PC-9 (cell line): ENCODE measurements at regions not wholly inside any gene's neighbourhood (a gene's known extent, or its start where the extent isn't known, plus 50 kb on each side); places are given as distances from the start of the nearest gene placed in this dataset.

ENCODE experiments used
- BruUV-seq: library from RNA; stranded (reverse); fragments of 400-500 nt; replicated peaks from 2 replicates; lab custom pipeline; 2021; lab: Mats Ljungman, UMichigan
- CTCF ChIA-PET: fragments of 300-600 bp; sonication (Branson Sonifier 250); formaldehyde crosslinking; loops from one replicate; lab custom pipeline; 2022; ENCODE audit warnings: antibody characterized with exemption; lab: Charles Lee
- POLR2A ChIA-PET: fragments of 300-600 bp; sonication (Branson Sonifier 250); formaldehyde crosslinking; loops from one replicate; lab custom pipeline; 2022; ENCODE audit warnings: antibody characterized with exemption; ENCODE audit not compliant: unreplicated experiment; lab: Charles Lee
- DNase-seq, 2 experiments: peaks; one replicate each; pipeline versions ENCODE4 v3.0.0 to v3.0.0-alpha.2; 2015 to 2022; ENCODE audit warnings: mixed read lengths in 1 of 2
- H2AFZ ChIP-seq: fragments of 200-600 bp; sonication (generic); 2 replicates; pipeline ENCODE4 v1.8.1; 2017; ENCODE audit warnings: antibody characterized with exemption
- H3F3A ChIP-seq: fragments of 200-600 bp; sonication (generic); 2 replicates; pipeline ENCODE4 v1.8.1; 2017; ENCODE audit warnings: antibody characterized with exemption, mild to moderate bottlenecking, low read depth; ENCODE audit not compliant: insufficient read depth
- H3K27ac ChIP-seq: fragments of 200-600 bp; sonication (generic); 2 replicates; pipeline ENCODE4 v1.6.1; 2016; ENCODE audit warnings: mixed run types
- H3K27me3 ChIP-seq: fragments of 200-600 bp; sonication (generic); 2 replicates; pipeline ENCODE4 v1.6.1; 2016; ENCODE audit warnings: low read depth, mixed run types; ENCODE audit not compliant: insufficient read depth
- H3K36me3 ChIP-seq: fragments of 200-600 bp; sonication (generic); 2 replicates; pipeline ENCODE4 v1.6.1; 2016; ENCODE audit warnings: low read depth, mixed run types
- H3K4me1 ChIP-seq: fragments of 200-600 bp; sonication (generic); replicated peaks from 2 replicates; pipeline ENCODE4 v1.6.1; 2016; ENCODE audit warnings: mixed run types; ENCODE audit not compliant: insufficient read depth
- H3K4me2 ChIP-seq: fragments of 200-600 bp; sonication (generic); 2 replicates; pipeline ENCODE4 v1.6.1; 2017; ENCODE audit warnings: mixed run types
- H3K4me3 ChIP-seq: fragments of 200-600 bp; sonication (generic); 2 replicates; pipeline ENCODE4 v1.6.1; 2016; ENCODE audit warnings: mixed run types
- H3K79me2 ChIP-seq: fragments of 200-600 bp; sonication (generic); 2 replicates; pipeline ENCODE4 v1.6.1; 2017; ENCODE audit warnings: low read depth, mixed run types
- H3K9me2 ChIP-seq: fragments of 200-600 bp; sonication (generic); 2 replicates; pipeline ENCODE4 v1.8.1; 2017; ENCODE audit warnings: mild to moderate bottlenecking; ENCODE audit not compliant: insufficient read depth
- H3K9me3 ChIP-seq: fragments of 200-600 bp; sonication (generic); 2 replicates; pipeline ENCODE4 v1.8.1; 2016; ENCODE audit warnings: low read depth; ENCODE audit not compliant: insufficient read depth
- H4K20me1 ChIP-seq: fragments of 200-600 bp; sonication (generic); 2 replicates; pipeline ENCODE4 v1.8.1; 2017; ENCODE audit not compliant: insufficient read depth
- CTCF ChIP-seq: fragments of 200-600 bp; sonication (generic); conservative IDR thresholded peaks from 2 replicates; pipeline ENCODE4 v1.6.1; 2017; ENCODE audit warnings: mixed run types, antibody characterized with exemption, mild to moderate bottlenecking, moderate library complexity
- EZH2 ChIP-seq: fragments of 200-600 bp; sonication (generic); IDR thresholded peaks from 2 replicates; pipeline ENCODE4 v1.8.0; 2017; ENCODE audit warnings: antibody characterized with exemption, low read depth
- intact Hi-C: fragments of 100-400 bp; cut with micrococcal nuclease; formaldehyde crosslinking; loops from one replicate; pipeline ENCODE4 v1.10.0; 2022; ENCODE audit not compliant: unreplicated experiment

GRCh38 chr4:35164063-35164462 lies 1080.3 kb downstream of the ARAP2 start:
- Histone ChIP-seq H3K27ac (no peak overlapping the region), H3K9me3 (no peaks in the 10 kb centered on the region), H3K9me2 (no peaks in the 10 kb centered on the region), H4K20me1 (no peaks in the 10 kb centered on the region), H3K36me3 (no peaks in the 10 kb centered on the region), H3K4me3 (no peak overlapping the region), H3K4me1 (no peaks in the 10 kb centered on the region), H3K27me3 (no peaks in the 10 kb centered on the region), H3F3A (no peaks in the 10 kb centered on the region), H3K4me2 (no peak overlapping the region), H2AFZ (no peak overlapping the region), H3K79me2 (no peaks in the 10 kb centered on the region)
- ChIA-PET POLR2A (no interaction called here), CTCF (no interaction called here)
- no peak for DNase-seq
- intact Hi-C loops = no loop called here
- BruUV-seq = no TSS peak
- TF ChIP-seq CTCF = no peak
- TF ChIP-seq EZH2 = no peak

- no peaks in the 10 kb centered on the region for H3K9me2 ChIP-seq
- intact Hi-C loops = no loop called here
- CTCF ChIA-PET = no interaction called here
These were observed 1077.8 kb downstream of the ARAP2 start for GRCh38 chr4:35166466-35166865.

GRCh38 chr4:35167385-35167784 lies 1076.9 kb downstream of the ARAP2 start:
- Histone ChIP-seq H3K4me1 (no peaks in the 10 kb centered on the region), H3K36me3 (no peaks in the 10 kb centered on the region), H3F3A (no peaks in the 10 kb centered on the region), H4K20me1 (no peaks in the 10 kb centered on the region), H2AFZ (no peak overlapping the region), H3K9me3 (no peaks in the 10 kb centered on the region), H3K27ac (no peak overlapping the region), H3K79me2 (no peaks in the 10 kb centered on the region), H3K4me2 (no peak overlapping the region), H3K27me3 (no peaks in the 10 kb centered on the region), H3K9me2 (no peaks in the 10 kb centered on the region), H3K4me3 (no peak overlapping the region)
- ChIA-PET CTCF (no interaction called here), POLR2A (no interaction called here)
- intact Hi-C loops = no loop called here
- no TSS peak for BruUV-seq
- no peak for TF ChIP-seq CTCF
- no peak for TF ChIP-seq EZH2
- no peak for DNase-seq

More at GRCh38 chr4:35166466-35166865, 1077.8 kb downstream of the ARAP2 start:
- Histone ChIP-seq H3K27ac (no peak overlapping the region), H2AFZ (no peak overlapping the region), H3K27me3 (no peaks in the 10 kb centered on the region), H3K36me3 (no peaks in the 10 kb centered on the region), H3F3A (no peaks in the 10 kb centered on the region), H3K4me1 (no peaks in the 10 kb centered on the region), H3K4me3 (no peak overlapping the region), H4K20me1 (no peaks in the 10 kb centered on the region), H3K79me2 (no peaks in the 10 kb centered on the region), H3K9me3 (no peaks in the 10 kb centered on the region), H3K4me2 (no peak overlapping the region)
- no peak for DNase-seq
- BruUV-seq = no TSS peak
- TF ChIP-seq EZH2 = no peak
- no peak for TF ChIP-seq CTCF
- POLR2A ChIA-PET = no interaction called here
